CD14-positive monocyte (primary cell): ENCODE measurements at regions not wholly inside any gene's neighbourhood (a gene's known extent, or its start where the extent isn't known, plus 50 kb on each side); places are given as distances from the start of the nearest gene placed in this dataset.

ENCODE experiments used
- DNase-seq, 3 donors: peaks; one replicate each; pipeline ENCODE4 v3.0.0-alpha.2; 2011 to 2022
- H2AFZ ChIP-seq: 2 replicates; pipeline ENCODE4 v1.6.0; 2012; ENCODE audit warnings: mild to moderate bottlenecking, low read depth, low read length, inconsistent platforms; ENCODE audit not compliant: insufficient read depth, poor library complexity, severe bottlenecking
- H3K27ac ChIP-seq, 2 donors: 1 replicate in 1 of 2; 2 replicates in 1 of 2; pipeline ENCODE4 v1.5.1; 2012 to 2013; ENCODE audit warnings: low read length in 2 of 2, control low read depth in 1 of 2, inconsistent platforms in 1 of 2, low read depth in 1 of 2, mild to moderate bottlenecking in 1 of 2
- H3K27me3 ChIP-seq, 2 donors: one replicate each; pipeline versions ENCODE4 v1.6.0 to v1.6.1; 2011 to 2013; ENCODE audit warnings: low read length in 2 of 2; ENCODE audit not compliant: control insufficient read depth in 2 of 2, insufficient read depth in 2 of 2
- H3K36me3 ChIP-seq, 2 donors: replicated peaks in 1 of 2; 1 replicate in 1 of 2; 2 replicates in 1 of 2; pipeline versions ENCODE4 v1.5.1 to v1.6.1; 2012 to 2013; ENCODE audit warnings: low read length in 2 of 2, control low read depth in 1 of 2, inconsistent platforms in 1 of 2, mild to moderate bottlenecking in 1 of 2; ENCODE audit not compliant: insufficient read depth in 2 of 2, control insufficient read depth in 1 of 2
- H3K4me1 ChIP-seq, 2 donors: 1 replicate in 1 of 2; 2 replicates in 1 of 2; pipeline versions ENCODE4 v1.5.1 to v1.6.1; 2012 to 2013; ENCODE audit warnings: low read length in 2 of 2, control low read depth in 1 of 2, inconsistent platforms in 1 of 2, mild to moderate bottlenecking in 1 of 2, moderate library complexity in 1 of 2; ENCODE audit not compliant: insufficient read depth in 2 of 2, control insufficient read depth in 1 of 2
- H3K4me2 ChIP-seq: replicated peaks from 2 replicates; pipeline ENCODE3; 2012; ENCODE audit warnings: low read length, moderate library complexity, mild to moderate bottlenecking; ENCODE audit not compliant: poor library complexity, severe bottlenecking; ENCODE audit errors: extremely low read depth
- H3K4me3 ChIP-seq, 3 experiments: fragments of 200-600 bp in 1 of 3; sonication (generic) in 1 of 3; replicated peaks in 1 of 3; 1 replicate in 2 of 3; 2 replicates in 1 of 3; pipeline ENCODE4 v1.5.1; 2011 to 2013; ENCODE audit warnings: low read length in 3 of 3, mild to moderate bottlenecking in 3 of 3, control low read depth in 2 of 3, low read depth in 2 of 3, inconsistent platforms in 1 of 3, moderate library complexity in 1 of 3
- H3K79me2 ChIP-seq: 2 replicates; pipeline ENCODE4 v1.6.0; 2012; ENCODE audit warnings: mild to moderate bottlenecking, control low read depth, inconsistent platforms, low read length, moderate library complexity; ENCODE audit not compliant: insufficient read depth
- H3K9ac ChIP-seq: 2 replicates; pipeline ENCODE4 v1.6.0; 2017; ENCODE audit warnings: low read length, mild to moderate bottlenecking; ENCODE audit not compliant: insufficient read depth, poor library complexity, severe bottlenecking
- H3K9me3 ChIP-seq, 2 donors: replicated peaks in 1 of 2; 1 replicate in 1 of 2; 2 replicates in 1 of 2; pipeline versions ENCODE4 v1.5.1 to v1.6.1; 2012 to 2013; ENCODE audit warnings: low read length in 2 of 2, control low read depth in 1 of 2; ENCODE audit not compliant: control insufficient read depth in 1 of 2, insufficient read depth in 1 of 2
- H4K20me1 ChIP-seq: 2 replicates; pipeline ENCODE4 v1.6.0; 2012; ENCODE audit warnings: mild to moderate bottlenecking, low read length, control low read depth, moderate library complexity; ENCODE audit not compliant: insufficient read depth
- H3K27ac Mint-ChIP-seq, 7 donors: one replicate each; pipeline ENCODE4 v1.8.0; 2020; ENCODE audit warnings: mild to moderate bottlenecking in 7 of 7, mixed read lengths in 7 of 7, moderate library complexity in 6 of 7, inconsistent platforms in 2 of 7
- H3K27me3 Mint-ChIP-seq, 3 donors: one replicate each; pipeline ENCODE4 v1.8.0; 2021 to 2022; ENCODE audit warnings: low read depth in 3 of 3, mild to moderate bottlenecking in 3 of 3, mixed read lengths in 3 of 3, moderate library complexity in 3 of 3, inconsistent platforms in 1 of 3
- H3K36me3 Mint-ChIP-seq, 2 donors: one replicate each; pipeline ENCODE4 v1.8.0; 2020; ENCODE audit warnings: mixed read lengths in 2 of 2, inconsistent platforms in 1 of 2, mild to moderate bottlenecking in 1 of 2
- H3K4me1 Mint-ChIP-seq: one replicate; pipeline ENCODE4 v1.8.0; 2020; ENCODE audit warnings: mild to moderate bottlenecking, mixed read lengths
- H3K4me3 Mint-ChIP-seq, 2 donors: one replicate each; pipeline ENCODE4 v1.8.0; 2020; ENCODE audit warnings: mild to moderate bottlenecking in 2 of 2, mixed read lengths in 2 of 2, moderate library complexity in 1 of 2
- H3K9me3 Mint-ChIP-seq, 7 donors: one replicate each; pipeline ENCODE4 v1.8.0; 2020 to 2022; ENCODE audit warnings: mixed read lengths in 7 of 7, mild to moderate bottlenecking in 6 of 7, moderate library complexity in 6 of 7, inconsistent platforms in 2 of 7
- WGBS: methylation state at CpG from one replicate; pipeline ENCODE4 v1.1.5; 2013; ENCODE audit warnings: missing lambda C conversion rate; ENCODE audit not compliant: insufficient coverage; 5-methylcytosine and 5-hydroxymethylcytosine counted together
- intact Hi-C, 2 donors: fragments of 100-400 bp; cut with micrococcal nuclease; formaldehyde crosslinking; loops; one replicate each; pipeline versions ENCODE4 v1.15.0 to v1.15.1; 2023
- TF ChIP-seq, protein P1 (sequence below): fragments of 200-600 bp; IDR thresholded peaks from one replicate; pipeline ENCODE4 v1.8.0; 2022; ENCODE audit warnings: antibody characterized with exemption, mild to moderate bottlenecking

DNA sequence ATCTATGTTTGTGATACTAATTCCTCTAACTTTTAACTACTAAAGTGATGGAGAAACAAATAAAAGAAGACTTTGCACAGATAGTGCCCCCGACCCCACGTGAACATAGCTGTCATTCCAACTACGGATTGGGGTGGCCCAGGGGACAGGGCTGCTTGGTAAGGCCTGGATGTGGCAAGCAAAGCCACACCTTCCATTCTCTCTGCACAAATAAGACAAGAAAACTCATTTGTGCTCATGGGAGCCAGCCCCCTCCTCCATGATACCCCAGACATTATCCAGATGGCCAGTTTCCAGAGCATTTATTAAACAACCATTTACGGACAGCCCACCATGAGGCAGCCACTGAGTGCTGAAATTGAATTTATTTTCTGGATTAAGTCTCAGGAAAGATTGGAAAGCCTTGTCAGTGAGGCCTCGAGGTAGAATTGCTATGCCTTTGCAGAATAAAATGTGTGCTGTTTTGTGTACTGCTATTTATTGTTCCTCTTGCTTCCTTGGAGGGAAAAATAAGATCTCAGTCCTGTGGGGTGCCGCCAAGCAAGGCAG is 151.2 kb downstream of the UNC5CL start:
- Histone ChIP-seq H2AFZ (no peak overlapping the region), H3K9ac (no peak overlapping the region), H3K27me3 (no peaks in the 10 kb centered on the region), H3K27ac (no peak overlapping the region), H4K20me1 (no peaks in the 10 kb centered on the region), H3K4me2 (no peak overlapping the region), H3K79me2 (no peaks in the 10 kb centered on the region), H3K36me3 (no peaks in the 10 kb centered on the region), H3K4me1 (no peaks in the 10 kb centered on the region), H3K4me3 (no peak overlapping the region), H3K9me3 (no peaks in the 10 kb centered on the region)
- Mint-ChIP-seq H3K27ac (no peak overlapping the region), H3K9me3 (peaks cover 0 to 2% (median 0%) of the 10 kb centered on the region in 7 donors), H3K4me1 (no peaks in the 10 kb centered on the region), H3K4me3 (no peak overlapping the region), H3K27me3 (peaks cover 0 to 7% (median 7%) of the 10 kb centered on the region in 3 donors), H3K36me3 (no peaks in the 10 kb centered on the region)
- WGBS: 100% methylated on average over 2 of the region's 6 CpGs
- intact Hi-C loops: no loop called here
- TF ChIP-seq, protein P1, sequence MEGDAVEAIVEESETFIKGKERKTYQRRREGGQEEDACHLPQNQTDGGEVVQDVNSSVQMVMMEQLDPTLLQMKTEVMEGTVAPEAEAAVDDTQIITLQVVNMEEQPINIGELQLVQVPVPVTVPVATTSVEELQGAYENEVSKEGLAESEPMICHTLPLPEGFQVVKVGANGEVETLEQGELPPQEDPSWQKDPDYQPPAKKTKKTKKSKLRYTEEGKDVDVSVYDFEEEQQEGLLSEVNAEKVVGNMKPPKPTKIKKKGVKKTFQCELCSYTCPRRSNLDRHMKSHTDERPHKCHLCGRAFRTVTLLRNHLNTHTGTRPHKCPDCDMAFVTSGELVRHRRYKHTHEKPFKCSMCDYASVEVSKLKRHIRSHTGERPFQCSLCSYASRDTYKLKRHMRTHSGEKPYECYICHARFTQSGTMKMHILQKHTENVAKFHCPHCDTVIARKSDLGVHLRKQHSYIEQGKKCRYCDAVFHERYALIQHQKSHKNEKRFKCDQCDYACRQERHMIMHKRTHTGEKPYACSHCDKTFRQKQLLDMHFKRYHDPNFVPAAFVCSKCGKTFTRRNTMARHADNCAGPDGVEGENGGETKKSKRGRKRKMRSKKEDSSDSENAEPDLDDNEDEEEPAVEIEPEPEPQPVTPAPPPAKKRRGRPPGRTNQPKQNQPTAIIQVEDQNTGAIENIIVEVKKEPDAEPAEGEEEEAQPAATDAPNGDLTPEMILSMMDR: no peak
- DNase-seq: no peak

DNA sequence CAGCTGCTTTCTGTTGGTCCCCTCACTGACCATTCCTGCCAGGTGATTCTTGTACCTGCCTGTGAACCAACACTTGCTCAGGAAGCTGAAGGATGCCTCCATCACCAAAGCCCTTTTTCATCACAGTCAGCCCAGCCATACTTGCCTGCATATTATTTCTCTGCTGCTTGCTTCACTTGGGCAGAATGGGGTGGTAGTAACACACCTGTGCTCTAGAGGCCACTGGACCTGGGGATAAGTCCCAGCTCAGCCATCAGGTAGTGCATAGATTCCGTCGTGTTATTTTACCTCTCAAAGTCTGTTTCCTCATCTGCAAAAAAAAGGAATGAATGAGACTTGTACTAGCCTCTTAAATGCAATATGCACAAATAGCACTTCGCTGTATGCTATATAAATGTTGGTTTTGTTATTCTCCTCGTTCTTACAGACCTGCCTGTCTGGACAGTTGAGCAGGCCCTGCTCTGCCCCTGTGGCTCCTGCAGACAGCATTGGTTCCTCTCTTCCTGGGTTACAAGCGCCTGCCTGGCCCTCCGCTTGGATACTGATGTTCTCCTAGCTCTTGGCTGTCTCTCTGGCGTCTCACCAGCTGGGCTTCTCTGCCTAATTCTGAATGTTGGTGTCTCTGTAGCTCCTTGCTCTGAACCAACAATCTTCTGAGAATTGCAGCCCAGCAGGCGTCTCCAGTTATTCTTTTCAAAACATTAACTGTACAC is 151.8 kb downstream of the UNC5CL start:
- Histone ChIP-seq H3K36me3 (no peaks in the 10 kb centered on the region), H3K9ac (no peak overlapping the region), H3K27ac (no peak overlapping the region), H4K20me1 (no peaks in the 10 kb centered on the region), H3K27me3 (no peaks in the 10 kb centered on the region), H3K4me1 (no peaks in the 10 kb centered on the region), H3K79me2 (no peaks in the 10 kb centered on the region), H3K4me3 (no peak overlapping the region), H3K4me2 (no peak overlapping the region), H2AFZ (no peak overlapping the region), H3K9me3 (no peaks in the 10 kb centered on the region)
- DNase-seq: no peak
- intact Hi-C loops: no loop called here
- Mint-ChIP-seq H3K27me3 (peaks cover 0 to 7% (median 7%) of the 10 kb centered on the region in 3 donors), H3K9me3 (peaks cover 0 to 2% (median 0%) of the 10 kb centered on the region in 7 donors), H3K36me3 (no peaks in the 10 kb centered on the region), H3K4me3 (no peak overlapping the region), H3K27ac (no peak overlapping the region), H3K4me1 (no peaks in the 10 kb centered on the region)
- TF ChIP-seq, protein P1: no peak
- WGBS: 92% methylated on average over 4 of the region's 8 CpGs
